Neural cell (in vitro differentiated cells): ENCODE measurements at regions not wholly inside any gene's neighbourhood (a gene's known extent, or its start where the extent isn't known, plus 50 kb on each side); places are given as distances from the start of the nearest gene placed in this dataset.

ENCODE experiments used
- H2AFZ ChIP-seq: fragments of 200-600, 300-800 bp; sonication (generic), shearing (Covaris generic); 2 replicates; pipeline ENCODE4 v1.6.0; 2014; ENCODE audit warnings: low read depth, mild to moderate bottlenecking, antibody characterized with exemption, low read length, moderate library complexity
- H3F3A ChIP-seq: fragments of 200-600 bp; shearing (Covaris generic); 2 replicates; pipeline ENCODE4 v1.6.1; 2016; ENCODE audit warnings: mild to moderate bottlenecking, moderate library complexity, mixed read lengths, antibody characterized with exemption, low read length; ENCODE audit not compliant: insufficient read depth, poor library complexity, severe bottlenecking
- H3K27ac ChIP-seq: fragments of 200-600, 300-800 bp; sonication (generic), shearing (Covaris generic); 2 replicates; pipeline ENCODE4 v1.5.1; 2014; ENCODE audit warnings: mild to moderate bottlenecking, low read length, moderate library complexity
- H3K27me3 ChIP-seq: fragments of 300-800, 200-600 bp; sonication (generic), shearing (Covaris generic); 2 replicates; pipeline ENCODE4 v1.6.0; 2014; ENCODE audit warnings: mild to moderate bottlenecking, low read depth, low read length, moderate library complexity; ENCODE audit not compliant: insufficient read depth
- H3K36me3 ChIP-seq: fragments of 300-800, 200-600 bp; sonication (generic), shearing (Covaris generic); 2 replicates; pipeline ENCODE4 v1.5.1; 2014; ENCODE audit warnings: mild to moderate bottlenecking, antibody characterized with exemption, low read length, moderate library complexity; ENCODE audit not compliant: insufficient read depth
- H3K4me2 ChIP-seq: fragments of 300-800, 200-600 bp; sonication (generic), shearing (Covaris generic); 2 replicates; pipeline ENCODE4 v1.6.0; 2014; ENCODE audit warnings: mild to moderate bottlenecking, low read length
- H3K4me3 ChIP-seq: fragments of 300-800, 200-600 bp; sonication (generic), shearing (Covaris generic); 2 replicates; pipeline ENCODE4 v1.5.1; 2014; ENCODE audit warnings: mild to moderate bottlenecking, low read length, moderate library complexity
- H3K79me2 ChIP-seq: fragments of 200-600 bp; shearing (Covaris generic); replicated peaks from 2 replicates; pipeline ENCODE4 v1.6.0; 2014; ENCODE audit warnings: mild to moderate bottlenecking, low read length, moderate library complexity; ENCODE audit not compliant: insufficient read depth
- H3K9ac ChIP-seq: fragments of 300-800, 200-600 bp; sonication (generic), shearing (Covaris generic); 2 replicates; pipeline ENCODE4 v1.6.1; 2016; ENCODE audit warnings: mild to moderate bottlenecking, low read length, mixed read lengths
- H3K9me2 ChIP-seq: fragments of 200-600 bp; shearing (Covaris generic); 2 replicates; pipeline ENCODE4 v1.6.1; 2016; ENCODE audit warnings: mild to moderate bottlenecking, low read length, mixed read lengths; ENCODE audit not compliant: insufficient read depth
- H3K9me3 ChIP-seq: fragments of 200-600, 300-800 bp; sonication (generic), shearing (Covaris generic); 2 replicates; pipeline ENCODE4 v1.6.1; 2016; ENCODE audit warnings: mild to moderate bottlenecking, mixed run types, low read length, moderate library complexity, mixed read lengths
- H4K20me1 ChIP-seq: fragments of 200-600 bp; shearing (Covaris generic); 2 replicates; pipeline ENCODE4 v1.6.1; 2016; ENCODE audit warnings: mild to moderate bottlenecking, mixed run types; ENCODE audit not compliant: insufficient read depth
- EP300 ChIP-seq: fragments of 450-650 bp; conservative IDR thresholded peaks from 2 replicates; pipeline ENCODE4 v1.6.1; 2014; ENCODE audit warnings: antibody characterized with exemption, mild to moderate bottlenecking, moderate library complexity; ENCODE audit not compliant: poor library complexity, severe bottlenecking
- EZH2 ChIP-seq: fragments of 200-600, 300-800 bp; shearing (Covaris generic), sonication (generic); IDR thresholded peaks from 2 replicates; pipeline ENCODE4 v1.6.1; 2014; ENCODE audit warnings: antibody characterized with exemption, low read length, borderline replicate concordance, mild to moderate bottlenecking; ENCODE audit not compliant: insufficient read depth, poor library complexity, severe bottlenecking
- MXI1 ChIP-seq: fragments of 450-650 bp; conservative IDR thresholded peaks from 2 replicates; pipeline ENCODE4 v1.6.1; 2014; ENCODE audit warnings: antibody characterized with exemption, mild to moderate bottlenecking; ENCODE audit not compliant: poor library complexity, severe bottlenecking
- RAD21 ChIP-seq: fragments of 450-650 bp; conservative IDR thresholded peaks from 2 replicates; pipeline ENCODE4 v1.6.1; 2014; ENCODE audit warnings: antibody characterized with exemption, mild to moderate bottlenecking, moderate library complexity
- SMC3 ChIP-seq: fragments of 450-650 bp; conservative IDR thresholded peaks from 2 replicates; pipeline ENCODE4 v1.6.1; 2014; ENCODE audit warnings: antibody characterized with exemption, mild to moderate bottlenecking, moderate library complexity; ENCODE audit not compliant: poor library complexity
- TAF1 ChIP-seq: IDR thresholded peaks from 2 replicates; pipeline ENCODE4 v1.6.1; 2012; ENCODE audit warnings: low read depth
- TF ChIP-seq, protein P1 (sequence below): IDR thresholded peaks from 2 replicates; pipeline ENCODE4 v1.6.1; 2012; ENCODE audit warnings: borderline replicate concordance
- TF ChIP-seq, protein P2 (sequence below): fragments of 450-650 bp; IDR thresholded peaks from 2 replicates; pipeline ENCODE4 v1.5.1; 2014; ENCODE audit warnings: antibody characterized with exemption, mild to moderate bottlenecking, moderate library complexity; ENCODE audit not compliant: poor library complexity, severe bottlenecking

- no peaks in the 10 kb centered on the region for H3K9me2 ChIP-seq
Measured at GRCh38 chr6:2385471-2385983, 140.1 kb upstream of the GMDS start.

DNA sequence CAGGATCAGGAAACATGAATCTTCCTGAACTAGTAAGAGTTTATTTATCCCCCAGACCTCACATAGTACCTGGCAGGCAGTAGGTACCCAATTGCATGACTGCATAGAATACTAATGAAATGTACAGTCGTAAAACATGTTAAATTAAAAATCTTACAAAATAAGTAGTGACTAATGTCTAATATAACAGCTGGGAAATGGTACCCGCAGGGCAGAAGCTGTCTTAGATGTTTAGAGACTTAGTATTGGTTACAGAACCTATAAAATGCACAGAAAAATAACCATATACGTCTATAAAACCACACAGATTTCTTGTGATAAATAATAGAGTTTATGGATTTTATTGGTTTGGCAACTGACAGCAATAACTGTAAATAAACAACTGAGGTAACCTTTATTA, 139.1 kb upstream of the GMDS start:
- Histone ChIP-seq H3K9me2 (no peaks in the 10 kb centered on the region), H3K4me3 (no peak overlapping the region), H3F3A (no peaks in the 10 kb centered on the region), H3K9me3 (no peaks in the 10 kb centered on the region), H4K20me1 (no peaks in the 10 kb centered on the region), H3K79me2 (no peaks in the 10 kb centered on the region), H3K27me3 (no peaks in the 10 kb centered on the region), H2AFZ (no peak overlapping the region), H3K9ac (no peak overlapping the region), H3K36me3 (no peaks in the 10 kb centered on the region), H3K4me2 (no peak overlapping the region), H3K27ac (no peak overlapping the region)
- TF ChIP-seq, protein P1, sequence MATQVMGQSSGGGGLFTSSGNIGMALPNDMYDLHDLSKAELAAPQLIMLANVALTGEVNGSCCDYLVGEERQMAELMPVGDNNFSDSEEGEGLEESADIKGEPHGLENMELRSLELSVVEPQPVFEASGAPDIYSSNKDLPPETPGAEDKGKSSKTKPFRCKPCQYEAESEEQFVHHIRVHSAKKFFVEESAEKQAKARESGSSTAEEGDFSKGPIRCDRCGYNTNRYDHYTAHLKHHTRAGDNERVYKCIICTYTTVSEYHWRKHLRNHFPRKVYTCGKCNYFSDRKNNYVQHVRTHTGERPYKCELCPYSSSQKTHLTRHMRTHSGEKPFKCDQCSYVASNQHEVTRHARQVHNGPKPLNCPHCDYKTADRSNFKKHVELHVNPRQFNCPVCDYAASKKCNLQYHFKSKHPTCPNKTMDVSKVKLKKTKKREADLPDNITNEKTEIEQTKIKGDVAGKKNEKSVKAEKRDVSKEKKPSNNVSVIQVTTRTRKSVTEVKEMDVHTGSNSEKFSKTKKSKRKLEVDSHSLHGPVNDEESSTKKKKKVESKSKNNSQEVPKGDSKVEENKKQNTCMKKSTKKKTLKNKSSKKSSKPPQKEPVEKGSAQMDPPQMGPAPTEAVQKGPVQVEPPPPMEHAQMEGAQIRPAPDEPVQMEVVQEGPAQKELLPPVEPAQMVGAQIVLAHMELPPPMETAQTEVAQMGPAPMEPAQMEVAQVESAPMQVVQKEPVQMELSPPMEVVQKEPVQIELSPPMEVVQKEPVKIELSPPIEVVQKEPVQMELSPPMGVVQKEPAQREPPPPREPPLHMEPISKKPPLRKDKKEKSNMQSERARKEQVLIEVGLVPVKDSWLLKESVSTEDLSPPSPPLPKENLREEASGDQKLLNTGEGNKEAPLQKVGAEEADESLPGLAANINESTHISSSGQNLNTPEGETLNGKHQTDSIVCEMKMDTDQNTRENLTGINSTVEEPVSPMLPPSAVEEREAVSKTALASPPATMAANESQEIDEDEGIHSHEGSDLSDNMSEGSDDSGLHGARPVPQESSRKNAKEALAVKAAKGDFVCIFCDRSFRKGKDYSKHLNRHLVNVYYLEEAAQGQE = no peak
- no peak for TF ChIP-seq TAF1
- TF ChIP-seq RAD21 = no peak
- TF ChIP-seq MXI1 = no peak
- TF ChIP-seq SMC3 = no peak

More at GRCh38 chr6:2385471-2385983, 140.1 kb upstream of the GMDS start:
- no peaks in the 10 kb centered on the region for H4K20me1 ChIP-seq
- no peaks in the 10 kb centered on the region for H3K27me3 ChIP-seq
- H3K36me3 ChIP-seq = no peaks in the 10 kb centered on the region
- H2AFZ ChIP-seq = no peak overlapping the region
- no peak overlapping the region for H3K9ac ChIP-seq
- no peaks in the 10 kb centered on the region for H3F3A ChIP-seq
- H3K27ac ChIP-seq = no peak overlapping the region
- H3K4me2 ChIP-seq = no peak overlapping the region
- H3K9me3 ChIP-seq = no peaks in the 10 kb centered on the region
- no peaks in the 10 kb centered on the region for H3K79me2 ChIP-seq
- H3K4me3 ChIP-seq = no peak overlapping the region
- TF ChIP-seq, protein P2, sequence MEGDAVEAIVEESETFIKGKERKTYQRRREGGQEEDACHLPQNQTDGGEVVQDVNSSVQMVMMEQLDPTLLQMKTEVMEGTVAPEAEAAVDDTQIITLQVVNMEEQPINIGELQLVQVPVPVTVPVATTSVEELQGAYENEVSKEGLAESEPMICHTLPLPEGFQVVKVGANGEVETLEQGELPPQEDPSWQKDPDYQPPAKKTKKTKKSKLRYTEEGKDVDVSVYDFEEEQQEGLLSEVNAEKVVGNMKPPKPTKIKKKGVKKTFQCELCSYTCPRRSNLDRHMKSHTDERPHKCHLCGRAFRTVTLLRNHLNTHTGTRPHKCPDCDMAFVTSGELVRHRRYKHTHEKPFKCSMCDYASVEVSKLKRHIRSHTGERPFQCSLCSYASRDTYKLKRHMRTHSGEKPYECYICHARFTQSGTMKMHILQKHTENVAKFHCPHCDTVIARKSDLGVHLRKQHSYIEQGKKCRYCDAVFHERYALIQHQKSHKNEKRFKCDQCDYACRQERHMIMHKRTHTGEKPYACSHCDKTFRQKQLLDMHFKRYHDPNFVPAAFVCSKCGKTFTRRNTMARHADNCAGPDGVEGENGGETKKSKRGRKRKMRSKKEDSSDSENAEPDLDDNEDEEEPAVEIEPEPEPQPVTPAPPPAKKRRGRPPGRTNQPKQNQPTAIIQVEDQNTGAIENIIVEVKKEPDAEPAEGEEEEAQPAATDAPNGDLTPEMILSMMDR = no peak

DNA sequence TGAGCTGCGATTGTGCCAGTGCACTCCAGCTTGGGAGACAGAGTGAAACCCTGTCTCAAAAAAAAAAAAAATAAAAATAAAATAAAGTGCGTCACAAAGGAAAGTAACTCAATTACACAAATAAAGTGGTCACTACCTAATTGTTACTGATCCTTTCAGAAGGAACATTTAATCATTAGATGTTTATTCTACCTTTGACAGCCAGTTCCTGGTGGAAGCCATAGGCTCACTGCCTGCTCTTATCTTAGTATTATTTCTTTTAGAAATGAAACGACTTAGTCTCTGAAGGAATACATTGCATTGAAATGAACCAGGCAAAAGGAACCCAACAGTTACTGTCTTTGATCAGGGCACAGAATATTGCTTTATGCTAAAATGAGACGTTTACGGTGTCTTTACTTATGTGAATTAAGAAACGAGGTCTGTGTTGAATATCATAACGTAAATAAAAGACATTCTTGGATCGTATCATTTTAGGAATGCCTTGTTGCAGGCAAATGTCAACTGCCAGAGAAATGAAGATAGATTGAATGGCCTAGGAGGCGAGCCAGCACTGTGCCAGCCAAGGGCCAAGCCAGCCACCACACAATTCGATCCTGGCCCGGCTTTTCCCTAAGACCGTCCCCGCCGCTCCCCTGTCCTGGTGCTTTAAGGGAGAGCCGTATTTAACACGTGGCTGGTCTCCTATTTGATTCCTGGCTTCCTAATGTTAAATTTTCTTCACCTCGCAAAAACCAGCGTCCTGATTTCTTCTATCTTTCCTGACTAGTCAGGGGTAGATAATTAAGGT, 136.7 kb upstream of the GMDS start:
- H3K79me2 ChIP-seq = no peaks in the 10 kb centered on the region
- no peak for TF ChIP-seq EZH2
- TF ChIP-seq EP300 = no peak
- TF ChIP-seq MXI1 = no peak
- H3K4me3 ChIP-seq = no peak overlapping the region
- no peaks in the 10 kb centered on the region for H4K20me1 ChIP-seq
- H3K4me2 ChIP-seq = no peak overlapping the region
- no peak overlapping the region for H3K27ac ChIP-seq
- no peak overlapping the region for H2AFZ ChIP-seq
- H3K36me3 ChIP-seq = no peaks in the 10 kb centered on the region
- no peaks in the 10 kb centered on the region for H3K9me3 ChIP-seq
- H3K9me2 ChIP-seq = no peaks in the 10 kb centered on the region
- H3F3A ChIP-seq = no peaks in the 10 kb centered on the region
- H3K9ac ChIP-seq = no peak overlapping the region
- no peaks in the 10 kb centered on the region for H3K27me3 ChIP-seq
